Mesenchymal stem cell (in vitro differentiated cells and primary cell): ENCODE measurements at regions not wholly inside any gene's neighbourhood (a gene's known extent, or its start where the extent isn't known, plus 50 kb on each side); places are given as distances from the start of the nearest gene placed in this dataset.

Source experiments
- DNase-seq: peaks from one replicate; pipeline ENCODE4 v3.0.0-alpha.2; 2013
- H2AFZ ChIP-seq: one replicate; pipeline ENCODE4 v1.6.1; 2013; ENCODE audit warnings: low read depth, mild to moderate bottlenecking, control low read depth, inconsistent platforms, low read length, moderate library complexity
- H2AK5ac ChIP-seq: 2 replicates; pipeline ENCODE4 v1.6.1; 2013; ENCODE audit warnings: low read length, moderate library complexity, mild to moderate bottlenecking, inconsistent platforms; ENCODE audit not compliant: severe bottlenecking
- H2BK120ac ChIP-seq: one replicate; pipeline ENCODE4 v1.6.1; 2013; ENCODE audit warnings: low read depth, mild to moderate bottlenecking, inconsistent platforms, low read length, moderate library complexity
- H2BK12ac ChIP-seq, 2 experiments: one replicate each; pipeline ENCODE4 v1.6.1; 2013; ENCODE audit warnings: inconsistent platforms in 2 of 2, low read length in 2 of 2, mild to moderate bottlenecking in 2 of 2, moderate library complexity in 2 of 2, control low read depth in 1 of 2
- H2BK15ac ChIP-seq: one replicate; pipeline ENCODE4 v1.6.1; 2013; ENCODE audit warnings: mild to moderate bottlenecking, low read depth, inconsistent platforms; ENCODE audit not compliant: poor library complexity, severe bottlenecking
- H2BK5ac ChIP-seq: 2 replicates; pipeline ENCODE4 v1.6.1; 2013; ENCODE audit warnings: low read depth, mild to moderate bottlenecking, low read length, control low read depth, inconsistent platforms; ENCODE audit not compliant: poor library complexity, severe bottlenecking
- H3K14ac ChIP-seq, 2 experiments: one replicate each; pipeline ENCODE4 v1.6.1; 2013; ENCODE audit warnings: inconsistent platforms in 2 of 2, low read length in 2 of 2, control low read depth in 1 of 2, mild to moderate bottlenecking in 1 of 2, moderate library complexity in 1 of 2
- H3K18ac ChIP-seq, 2 experiments: one replicate each; pipeline ENCODE4 v1.6.1; 2013; ENCODE audit warnings: inconsistent platforms in 2 of 2, low read length in 2 of 2, control low read depth in 1 of 2, low read depth in 1 of 2, mild to moderate bottlenecking in 1 of 2
- H3K23ac ChIP-seq, 2 experiments: one replicate each; pipeline ENCODE4 v1.6.1; 2013; ENCODE audit warnings: inconsistent platforms in 2 of 2, low read length in 2 of 2, mild to moderate bottlenecking in 2 of 2, moderate library complexity in 2 of 2, control low read depth in 1 of 2
- H3K27ac ChIP-seq: 2 replicates; pipeline ENCODE4 v1.5.1; 2013; ENCODE audit warnings: mild to moderate bottlenecking, moderate library complexity, low read length, control low read depth, inconsistent platforms; ENCODE audit not compliant: poor library complexity, severe bottlenecking
- H3K27me3 ChIP-seq, 2 experiments: 2 replicates each; pipeline versions ENCODE4 v1.6.1 to v1.7.0; 2013; ENCODE audit warnings: low read length in 2 of 2, mild to moderate bottlenecking in 2 of 2, moderate library complexity in 2 of 2, control low read depth in 1 of 2, inconsistent platforms in 1 of 2; ENCODE audit not compliant: control insufficient read depth in 1 of 2, insufficient read depth in 1 of 2
- H3K36me3 ChIP-seq, 2 experiments: 2 replicates each; pipeline versions ENCODE4 v1.6.1 to v1.7.0; 2013; ENCODE audit warnings: low read length in 2 of 2, control low read depth in 1 of 2, inconsistent platforms in 1 of 2, low read depth in 1 of 2, mild to moderate bottlenecking in 1 of 2; ENCODE audit not compliant: insufficient read depth in 2 of 2, control insufficient read depth in 1 of 2
- H3K4ac ChIP-seq, 2 experiments: one replicate each; pipeline ENCODE4 v1.6.1; 2013; ENCODE audit warnings: inconsistent platforms in 2 of 2, low read length in 2 of 2, mild to moderate bottlenecking in 2 of 2, moderate library complexity in 2 of 2, control low read depth in 1 of 2, low read depth in 1 of 2
- H3K4me1 ChIP-seq: 2 replicates; pipeline ENCODE4 v1.6.1; 2013; ENCODE audit warnings: low read depth, low read length, control low read depth; ENCODE audit not compliant: control insufficient read depth, insufficient read depth
- H3K4me2 ChIP-seq: 2 replicates; pipeline ENCODE4 v1.6.1; 2013; ENCODE audit warnings: low read length, mild to moderate bottlenecking, inconsistent platforms; ENCODE audit not compliant: poor library complexity, severe bottlenecking
- H3K4me3 ChIP-seq, 2 experiments: 2 replicates each; pipeline versions ENCODE4 v1.5.1 to v1.7.0; 2013; ENCODE audit warnings: low read length in 2 of 2, mild to moderate bottlenecking in 2 of 2, control low read depth in 1 of 2, low read depth in 1 of 2; ENCODE audit not compliant: insufficient read depth in 1 of 2
- H3K79me1 ChIP-seq: replicated peaks from 2 replicates; pipeline ENCODE4 v1.6.1; 2013; ENCODE audit warnings: mild to moderate bottlenecking, control low read depth, low read length, inconsistent platforms; ENCODE audit not compliant: poor library complexity, severe bottlenecking
- H3K9ac ChIP-seq: 2 replicates; pipeline ENCODE4 v1.7.0; 2013; ENCODE audit warnings: mild to moderate bottlenecking, low read length, moderate library complexity
- H3K9me3 ChIP-seq: 2 replicates; pipeline ENCODE4 v1.7.0; 2013; ENCODE audit warnings: mild to moderate bottlenecking, low read length; ENCODE audit not compliant: control insufficient read depth
- H4K8ac ChIP-seq: one replicate; pipeline ENCODE4 v1.6.1; 2013; ENCODE audit warnings: inconsistent platforms, mild to moderate bottlenecking, low read length, moderate library complexity
- H4K91ac ChIP-seq: one replicate; pipeline ENCODE4 v1.6.1; 2013; ENCODE audit warnings: mild to moderate bottlenecking, low read length, inconsistent platforms
- WGBS: methylation state at CpG from one replicate; pipeline ENCODE4 v1.1.7; 2013; ENCODE audit warnings: mixed read lengths; 5-methylcytosine and 5-hydroxymethylcytosine counted together

DNA sequence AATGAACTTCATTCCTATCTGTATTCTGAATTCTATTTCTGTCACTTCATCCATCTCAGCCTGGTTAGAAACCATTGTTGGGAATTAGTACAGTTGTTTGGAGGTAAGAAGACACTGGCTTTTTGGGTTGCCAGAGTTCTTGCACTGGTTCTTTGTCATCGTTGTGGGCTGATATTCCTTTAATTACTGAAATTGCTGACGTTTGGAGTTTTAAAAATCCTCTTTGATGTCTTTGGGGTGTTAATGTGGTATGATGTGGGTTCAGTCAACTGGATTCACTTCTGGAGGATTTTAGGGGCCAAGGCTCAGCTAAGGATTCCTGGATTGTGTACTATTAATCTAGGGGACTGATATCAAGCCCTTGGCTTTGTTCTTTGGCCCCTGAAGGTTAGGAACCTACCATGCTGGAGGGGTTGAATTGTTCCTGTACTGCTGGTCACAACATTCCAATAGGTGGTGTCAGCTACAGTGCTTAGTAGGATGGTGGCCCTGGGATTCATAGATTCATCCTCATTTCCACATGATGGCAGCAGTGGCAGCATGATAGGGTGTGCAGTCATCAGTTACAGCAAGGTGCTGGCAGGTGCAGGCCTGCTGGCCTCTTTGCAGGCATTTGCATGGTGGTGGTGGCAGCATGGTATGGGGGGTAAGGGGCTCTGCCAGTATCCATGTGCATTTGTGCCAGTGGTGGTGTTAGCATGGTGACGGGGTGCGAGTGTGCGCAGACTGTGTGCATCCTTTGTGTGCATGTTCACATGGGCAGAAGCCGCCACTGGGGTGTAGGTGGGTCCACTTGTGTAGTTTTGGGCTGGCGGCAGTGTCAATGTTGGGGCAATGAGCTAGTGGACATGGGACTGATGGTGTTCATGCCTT is 301.3 kb downstream of the TEX13C start:
- Histone ChIP-seq H3K4me1 (no peaks in the 10 kb centered on the region), H2BK120ac (no peak overlapping the region)
- 88% methylated on average over 7 of the region's 7 CpGs for WGBS

DNA sequence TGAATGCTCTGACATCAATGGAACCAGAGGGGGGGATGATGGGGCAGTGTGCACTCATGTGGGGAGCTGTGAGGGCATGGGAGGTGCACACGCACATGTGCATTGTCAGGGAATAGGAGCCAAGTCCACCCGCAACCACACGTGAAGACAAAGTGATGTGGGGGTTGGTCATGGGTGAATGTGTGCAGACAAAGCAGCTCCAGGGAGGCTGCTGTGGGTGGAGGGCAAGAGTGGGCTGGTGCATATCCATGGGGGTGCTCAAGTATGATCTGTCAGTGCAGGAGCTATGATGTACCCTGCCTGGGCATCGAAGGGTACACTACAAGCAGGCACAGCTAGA is 301.9 kb downstream of the TEX13C start:
- Histone ChIP-seq H2BK5ac (no peak overlapping the region), H4K91ac (no peak overlapping the region), H3K27me3 (no peaks in the 10 kb centered on the region), H2BK15ac (no peak overlapping the region), H2AFZ (no peak overlapping the region), H2AK5ac (no peak overlapping the region), H3K27ac (no peak overlapping the region), H3K9me3 (no peaks in the 10 kb centered on the region), H3K4me2 (no peak overlapping the region), H3K14ac (no peak overlapping the region), H3K9ac (no peak overlapping the region), H3K23ac (no peak overlapping the region), H3K4me1 (no peaks in the 10 kb centered on the region), H3K18ac (no peak overlapping the region), H3K4ac (no peak overlapping the region), H3K4me3 (no peak overlapping the region), H3K79me1 (no peaks in the 10 kb centered on the region), H4K8ac (no peak overlapping the region), H2BK120ac (no peak overlapping the region), H2BK12ac (no peak overlapping the region), H3K36me3 (no peaks in the 10 kb centered on the region)
- DNase-seq, result no peak
- WGBS, result 94% methylated on average over 4 of the region's 4 CpGs

More for the DNA sequence above, 301.3 kb downstream of the TEX13C start:
- Histone ChIP-seq H2BK5ac (no peak overlapping the region), H2BK12ac (no peak overlapping the region), H3K23ac (no peak overlapping the region), H2AK5ac (no peak overlapping the region), H2BK15ac (no peak overlapping the region), H3K9me3 (no peaks in the 10 kb centered on the region), H4K91ac (no peak overlapping the region), H3K36me3 (no peaks in the 10 kb centered on the region), H3K27ac (no peak overlapping the region), H4K8ac (no peak overlapping the region), H3K14ac (no peak overlapping the region), H3K4ac (no peak overlapping the region), H3K79me1 (no peaks in the 10 kb centered on the region), H2AFZ (no peak overlapping the region), H3K4me3 (no peak overlapping the region), H3K9ac (no peak overlapping the region), H3K18ac (no peak overlapping the region), H3K4me2 (no peak overlapping the region), H3K27me3 (no peaks in the 10 kb centered on the region)
- DNase-seq, result no peak

DNA sequence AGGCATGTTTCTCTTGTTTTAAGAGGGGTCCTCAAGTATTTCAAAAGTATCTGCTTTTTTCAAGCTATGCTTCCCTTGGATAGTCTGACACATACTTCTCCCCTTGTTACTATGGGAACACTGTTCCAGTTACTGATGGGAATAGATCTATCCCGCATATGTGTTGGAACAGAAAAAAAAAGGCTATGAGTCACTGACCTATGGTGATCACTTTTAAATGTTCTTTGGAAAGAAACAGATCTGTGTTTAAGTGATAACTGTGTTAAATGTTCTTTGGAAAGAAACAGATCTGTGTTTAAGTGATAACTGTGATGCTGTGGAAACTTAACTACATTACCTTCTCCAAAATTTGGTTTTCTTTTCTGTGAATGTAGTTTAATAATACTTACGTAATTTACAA is 303.2 kb downstream of the TEX13C start:
- 44% methylated on average over 1 of the region's 2 CpGs for WGBS
- H3K79me1 ChIP-seq, result no peaks in the 10 kb centered on the region
- no peak overlapping the region for H4K8ac ChIP-seq
- no peaks in the 10 kb centered on the region for H3K36me3 ChIP-seq
- H3K4me1 ChIP-seq, result no peaks in the 10 kb centered on the region
- no peak overlapping the region for H3K18ac ChIP-seq
- no peak overlapping the region for H2BK12ac ChIP-seq
- no peak overlapping the region for H2BK120ac ChIP-seq
- H2AK5ac ChIP-seq, result no peak overlapping the region
- H3K27ac ChIP-seq, result no peak overlapping the region
- H3K4ac ChIP-seq, result no peak overlapping the region
- no peak overlapping the region for H3K4me3 ChIP-seq
- DNase-seq, result no peak
- H2BK5ac ChIP-seq, result no peak overlapping the region
- no peak overlapping the region for H3K14ac ChIP-seq
- no peak overlapping the region for H2AFZ ChIP-seq
- no peak overlapping the region for H3K4me2 ChIP-seq
- H4K91ac ChIP-seq, result no peak overlapping the region
- H3K9me3 ChIP-seq, result no peaks in the 10 kb centered on the region
- no peak overlapping the region for H3K23ac ChIP-seq
- H3K9ac ChIP-seq, result no peak overlapping the region
- H2BK15ac ChIP-seq, result no peak overlapping the region
- no peaks in the 10 kb centered on the region for H3K27me3 ChIP-seq

DNA sequence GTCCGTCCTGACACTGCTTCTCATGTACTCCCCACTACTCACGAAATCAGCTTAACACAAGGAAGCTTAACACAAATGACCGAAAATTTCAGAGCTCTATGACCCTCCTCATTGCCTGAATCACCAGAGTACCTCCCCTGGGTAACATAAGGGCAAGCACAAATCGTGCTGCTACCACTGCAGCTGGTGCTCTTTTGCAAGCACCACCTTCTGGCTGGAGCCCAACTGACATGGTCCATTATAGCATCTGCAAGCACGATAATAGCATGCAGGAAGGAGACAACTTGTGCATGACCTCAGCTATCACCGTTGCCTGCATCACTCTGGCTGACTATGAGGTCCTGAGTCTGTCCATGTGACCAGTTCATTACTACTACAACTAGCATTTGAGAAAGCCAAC is 308.0 kb downstream of the TEX13C start:
- H3K36me3 ChIP-seq, result no peaks in the 10 kb centered on the region
- H3K4me1 ChIP-seq, result no peaks in the 10 kb centered on the region
- WGBS, result 52% methylated on average over 6 of the region's 6 CpGs
- H2BK5ac ChIP-seq, result no peak overlapping the region
- no peak overlapping the region for H2AK5ac ChIP-seq
- no peak overlapping the region for H3K4me2 ChIP-seq
- H2BK12ac ChIP-seq, result no peak overlapping the region
- H3K18ac ChIP-seq, result no peak overlapping the region
- H2BK120ac ChIP-seq, result no peak overlapping the region
- H3K27me3 ChIP-seq, result no peaks in the 10 kb centered on the region
- no peak overlapping the region for H3K4ac ChIP-seq
- no peak for DNase-seq
- H3K27ac ChIP-seq, result no peak overlapping the region
- H3K23ac ChIP-seq, result no peak overlapping the region
- H3K9ac ChIP-seq, result no peak overlapping the region
- no peak overlapping the region for H3K14ac ChIP-seq
- H4K91ac ChIP-seq, result no peak overlapping the region
- H2AFZ ChIP-seq, result no peak overlapping the region
- no peaks in the 10 kb centered on the region for H3K79me1 ChIP-seq
- no peak overlapping the region for H2BK15ac ChIP-seq
- no peak overlapping the region for H3K4me3 ChIP-seq
- no peaks in the 10 kb centered on the region for H3K9me3 ChIP-seq
- H4K8ac ChIP-seq, result no peak overlapping the region
